GM12891 (cell line): ENCODE measurements at regions not wholly inside any gene's neighbourhood (a gene's known extent, or its start where the extent isn't known, plus 50 kb on each side); places are given as distances from the start of the nearest gene placed in this dataset.

Source experiments
- PAX5 ChIP-seq: IDR thresholded peaks from 2 replicates; pipeline ENCODE4 v1.6.1; 2011; ENCODE audit warnings: low read length, moderate library complexity, mild to moderate bottlenecking; ENCODE audit not compliant: insufficient read depth, severe bottlenecking
- POLR2A ChIP-seq: IDR thresholded peaks from 2 replicates; pipeline ENCODE4 v1.6.1; 2011; ENCODE audit warnings: low read depth, low read length, control low read depth
- POLR2AphosphoS5 ChIP-seq: IDR thresholded peaks from 2 replicates; pipeline ENCODE4 v1.6.1; 2011; ENCODE audit warnings: low read depth, low read length, control low read depth
- POU2F2 ChIP-seq: IDR thresholded peaks from 2 replicates; pipeline ENCODE4 v1.6.1; 2011; ENCODE audit warnings: low read depth, mild to moderate bottlenecking, control low read depth, low read length, moderate library complexity
- SPI1 ChIP-seq: IDR thresholded peaks from 2 replicates; pipeline ENCODE4 v1.6.1; 2011; ENCODE audit warnings: low read depth, low read length, control low read depth
- TAF1 ChIP-seq: IDR thresholded peaks from 2 replicates; pipeline ENCODE4 v1.6.1; 2011; ENCODE audit warnings: low read depth, low read length, control low read depth

DNA sequence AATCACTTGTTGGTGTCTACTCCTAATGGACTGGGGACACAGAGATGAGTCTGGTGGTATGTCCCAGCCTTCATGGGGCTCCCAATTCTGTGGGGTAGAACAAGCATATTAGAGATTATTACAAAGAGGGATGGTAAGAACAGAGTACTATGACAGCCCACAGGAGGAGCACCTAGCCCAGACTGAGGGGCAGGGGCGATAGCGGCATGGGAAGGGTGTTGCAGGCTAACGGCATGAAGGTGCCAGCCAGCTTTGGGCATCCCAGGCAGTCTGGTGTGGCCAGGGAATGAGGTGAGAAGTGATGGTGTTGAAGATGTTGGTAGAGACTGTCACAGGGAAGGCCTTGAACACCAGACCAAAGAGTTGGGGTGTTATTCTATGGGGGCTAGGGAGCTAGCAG is 280.0 kb downstream of the RPS24 start:
- TF ChIP-seq POLR2A (no peak), TAF1 (no peak), POLR2AphosphoS5 (no peak), SPI1 (no peak), POU2F2 (no peak), PAX5 (no peak)
